Stromal cell of bone marrow (primary cell): ENCODE measurements at regions not wholly inside any gene's neighbourhood (a gene's known extent, or its start where the extent isn't known, plus 50 kb on each side); places are given as distances from the start of the nearest gene placed in this dataset.

ENCODE experiments used
- DNase-seq: peaks from one replicate; pipeline ENCODE4 v3.0.0-alpha.2; 2012; ENCODE audit warnings: low read depth

- DNase-seq: no peak
Measured at GRCh38 chr10:3723766-3724165, 61.2 kb downstream of the KLF6 start.

GRCh38 chr10:3720228-3721019 lies 64.6 kb downstream of the KLF6 start:
- DNase-seq: peak; percentile 83

- no peak for DNase-seq
Measured at GRCh38 chr10:3719024-3719843, 65.8 kb downstream of the KLF6 start.

- no peak for DNase-seq
Measured at GRCh38 chr10:3716093-3716492, 68.9 kb downstream of the KLF6 start.

GRCh38 chr10:3714967-3715366 lies 70.0 kb downstream of the KLF6 start:
- no peak for DNase-seq

- no peak for DNase-seq
Measured at GRCh38 chr10:3714531-3714930, 70.5 kb downstream of the KLF6 start.

GRCh38 chr10:3712707-3713106 lies 72.3 kb downstream of the KLF6 start:
- no peak for DNase-seq

GRCh38 chr10:3711918-3712317 lies 73.1 kb downstream of the KLF6 start:
- no peak for DNase-seq

GRCh38 chr10:3710764-3711163 lies 74.2 kb downstream of the KLF6 start:
- no peak for DNase-seq

GRCh38 chr10:3709456-3710060 lies 75.5 kb downstream of the KLF6 start:
- no peak for DNase-seq

GRCh38 chr10:3708852-3709251 lies 76.2 kb downstream of the KLF6 start:
- DNase-seq: no peak

- no peak for DNase-seq
Measured at GRCh38 chr10:3704565-3705325, 80.3 kb downstream of the KLF6 start.

GRCh38 chr10:3702569-3702968 lies 82.4 kb downstream of the KLF6 start:
- no peak for DNase-seq

GRCh38 chr10:3702056-3702546 lies 82.9 kb downstream of the KLF6 start:
- DNase-seq: no peak

GRCh38 chr10:3701491-3701890 lies 83.5 kb downstream of the KLF6 start:
- DNase-seq: no peak

- DNase-seq: no peak
Measured at GRCh38 chr10:3700531-3701076, 84.4 kb downstream of the KLF6 start.

- no peak for DNase-seq
Measured at GRCh38 chr10:3699916-3700315, 85.1 kb downstream of the KLF6 start.

GRCh38 chr10:3698312-3698711 lies 86.7 kb downstream of the KLF6 start:
- DNase-seq: no peak

- DNase-seq: no peak
Measured at GRCh38 chr10:3693698-3694080, 91.3 kb downstream of the KLF6 start.

GRCh38 chr10:3693022-3693697 lies 91.8 kb downstream of the KLF6 start:
- DNase-seq: no peak

- no peak for DNase-seq
Measured at GRCh38 chr10:3692387-3692999, 92.5 kb downstream of the KLF6 start.
